PC-3 (cell line): ENCODE measurements at regions not wholly inside any gene's neighbourhood (a gene's known extent, or its start where the extent isn't known, plus 50 kb on each side); places are given as distances from the start of the nearest gene placed in this dataset.
"Not testable (repeated sequence)": the region's sequence is repeated elsewhere in the genome, so short reads cannot be mapped to it uniquely, and the experiment has no call there.

Source experiments
- ATAC-seq: fragments of 200-7000 bp; cut with Tn5 transposase; 2 replicates; pipeline ENCODE4 v1.9.1; 2020; ENCODE audit warnings: mild to moderate bottlenecking, moderate library complexity
- BruUV-seq: library from RNA; stranded (reverse); fragments of 400-500 nt; replicated peaks from 2 replicates; lab custom pipeline; 2021; lab: Mats Ljungman, UMichigan
- CTCF ChIA-PET: fragments of 300-600 bp; sonication (Branson Sonifier 250); formaldehyde crosslinking; loops from one replicate; lab custom pipeline; 2022; ENCODE audit warnings: antibody characterized with exemption; lab: Charles Lee
- POLR2A ChIA-PET: fragments of 300-600 bp; sonication (Branson Sonifier 250); formaldehyde crosslinking; loops from one replicate; lab custom pipeline; 2022; ENCODE audit warnings: antibody characterized with exemption; ENCODE audit not compliant: unreplicated experiment; lab: Charles Lee
- DNase-seq: peaks from one replicate; pipeline ENCODE4 v3.0.0-alpha.2; 2015
- H2AFZ ChIP-seq: fragments of 300-600 bp; sonication (generic); 2 replicates; pipeline ENCODE4 v1.6.0; 2016; ENCODE audit warnings: antibody characterized with exemption, low read length
- H3F3A ChIP-seq: fragments of 300-600 bp; sonication (generic); one replicate; pipeline ENCODE4 v1.6.0; 2017; ENCODE audit warnings: antibody characterized with exemption, low read length, control low read depth, mild to moderate bottlenecking; ENCODE audit not compliant: unreplicated experiment
- H3K27ac ChIP-seq: fragments of 300-600 bp; sonication (generic); 2 replicates; pipeline ENCODE4 v1.5.1; 2016; ENCODE audit warnings: mild to moderate bottlenecking, low read length
- H3K27me3 ChIP-seq: fragments of 300-600 bp; sonication (generic); 2 replicates; pipeline ENCODE4 v1.6.1; 2016; ENCODE audit warnings: low read length, mixed read lengths
- H3K36me3 ChIP-seq: fragments of 300-600 bp; sonication (generic); 2 replicates; pipeline ENCODE4 v1.6.1; 2016; ENCODE audit warnings: low read depth, mixed run types, low read length, mixed read lengths
- H3K4me1 ChIP-seq: fragments of 300-600 bp; sonication (generic); 2 replicates; pipeline ENCODE4 v1.5.1; 2016; ENCODE audit warnings: low read length; ENCODE audit not compliant: insufficient read depth
- H3K4me2 ChIP-seq: fragments of 300-600 bp; sonication (generic); 2 replicates; pipeline ENCODE4 v1.6.0; 2016; ENCODE audit warnings: low read length
- H3K4me3 ChIP-seq: fragments of 300-600 bp; sonication (generic); 2 replicates; pipeline ENCODE4 v1.5.1; 2016; ENCODE audit warnings: mild to moderate bottlenecking, low read length, mixed read lengths
- H3K79me2 ChIP-seq: fragments of 300-600 bp; sonication (generic); 2 replicates; pipeline ENCODE4 v1.6.1; 2017; ENCODE audit warnings: low read length, mixed read lengths
- H3K9ac ChIP-seq: fragments of 300-600 bp; sonication (generic); 2 replicates; pipeline ENCODE4 v1.6.0; 2016; ENCODE audit warnings: mild to moderate bottlenecking, low read length
- H3K9me2 ChIP-seq: fragments of 300-600 bp; sonication (generic); replicated peaks from 2 replicates; pipeline ENCODE4 v1.6.1; 2016; ENCODE audit warnings: mixed run types, low read length, mixed read lengths
- H3K9me3 ChIP-seq: fragments of 300-600 bp; sonication (generic); 2 replicates; pipeline ENCODE4 v1.6.1; 2016; ENCODE audit warnings: low read length, mixed read lengths
- H4K20me1 ChIP-seq: fragments of 300-600 bp; sonication (generic); 2 replicates; pipeline ENCODE4 v1.6.1; 2016; ENCODE audit warnings: low read length, mixed read lengths
- EZH2 ChIP-seq: fragments of 300-600 bp; sonication (generic); IDR thresholded peaks from one replicate; pipeline ENCODE4 v1.6.1; 2017; ENCODE audit warnings: antibody characterized with exemption, mild to moderate bottlenecking, low read length; ENCODE audit not compliant: unreplicated experiment
- EZH2phosphoT487 ChIP-seq: fragments of 300-600 bp; sonication (generic); IDR thresholded peaks from 2 replicates; pipeline ENCODE4 v1.6.1; 2018; ENCODE audit warnings: mild to moderate bottlenecking, antibody characterized with exemption, low read length, borderline replicate concordance
- intact Hi-C: fragments of 100-400 bp; cut with micrococcal nuclease; formaldehyde crosslinking; loops from 2 replicates; pipeline ENCODE4 v1.9.0; 2023
- TF ChIP-seq, protein P1 (sequence below): fragments of 300-600 bp; sonication (generic); conservative IDR thresholded peaks from 2 replicates; pipeline ENCODE4 v1.5.1; 2017; ENCODE audit warnings: antibody characterized with exemption, low read depth, mild to moderate bottlenecking, low read length

GRCh38 chr2:62396880-62397279 lies 109.1 kb downstream of the TMEM17 start:
- ATAC-seq = no peak
- CTCF ChIA-PET = no interaction called here
- no peak overlapping the region for H3K4me2 ChIP-seq
- TF ChIP-seq, protein P1, sequence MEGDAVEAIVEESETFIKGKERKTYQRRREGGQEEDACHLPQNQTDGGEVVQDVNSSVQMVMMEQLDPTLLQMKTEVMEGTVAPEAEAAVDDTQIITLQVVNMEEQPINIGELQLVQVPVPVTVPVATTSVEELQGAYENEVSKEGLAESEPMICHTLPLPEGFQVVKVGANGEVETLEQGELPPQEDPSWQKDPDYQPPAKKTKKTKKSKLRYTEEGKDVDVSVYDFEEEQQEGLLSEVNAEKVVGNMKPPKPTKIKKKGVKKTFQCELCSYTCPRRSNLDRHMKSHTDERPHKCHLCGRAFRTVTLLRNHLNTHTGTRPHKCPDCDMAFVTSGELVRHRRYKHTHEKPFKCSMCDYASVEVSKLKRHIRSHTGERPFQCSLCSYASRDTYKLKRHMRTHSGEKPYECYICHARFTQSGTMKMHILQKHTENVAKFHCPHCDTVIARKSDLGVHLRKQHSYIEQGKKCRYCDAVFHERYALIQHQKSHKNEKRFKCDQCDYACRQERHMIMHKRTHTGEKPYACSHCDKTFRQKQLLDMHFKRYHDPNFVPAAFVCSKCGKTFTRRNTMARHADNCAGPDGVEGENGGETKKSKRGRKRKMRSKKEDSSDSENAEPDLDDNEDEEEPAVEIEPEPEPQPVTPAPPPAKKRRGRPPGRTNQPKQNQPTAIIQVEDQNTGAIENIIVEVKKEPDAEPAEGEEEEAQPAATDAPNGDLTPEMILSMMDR = no peak
- TF ChIP-seq EZH2phosphoT487 = no peak
- no peaks in the 10 kb centered on the region for H3K79me2 ChIP-seq
- no peaks in the 10 kb centered on the region for H3K9me2 ChIP-seq
- H3K4me1 ChIP-seq = no peaks in the 10 kb centered on the region
- H3F3A ChIP-seq = no peaks in the 10 kb centered on the region
- H3K9me3 ChIP-seq = no peaks in the 10 kb centered on the region
- intact Hi-C loops = no loop called here
- H3K27ac ChIP-seq = no peak overlapping the region
- POLR2A ChIA-PET = no interaction called here
- BruUV-seq = no TSS peak
- H3K27me3 ChIP-seq = no peaks in the 10 kb centered on the region
- no peak for DNase-seq
- no peak overlapping the region for H3K9ac ChIP-seq
- H4K20me1 ChIP-seq = no peaks in the 10 kb centered on the region
- no peak overlapping the region for H2AFZ ChIP-seq
- H3K4me3 ChIP-seq = no peak overlapping the region
- H3K36me3 ChIP-seq = no peaks in the 10 kb centered on the region

- ChIA-PET CTCF (no interaction called here), POLR2A (no interaction called here)
- Histone ChIP-seq H3K4me3 (no peak overlapping the region), H3F3A (no peaks in the 10 kb centered on the region), H3K27me3 (no peaks in the 10 kb centered on the region), H3K9me3 (no peaks in the 10 kb centered on the region), H3K9me2 (no peaks in the 10 kb centered on the region), H3K36me3 (no peaks in the 10 kb centered on the region), H3K9ac (no peak overlapping the region), H2AFZ (no peak overlapping the region), H4K20me1 (no peaks in the 10 kb centered on the region), H3K4me1 (no peaks in the 10 kb centered on the region), H3K27ac (no peak overlapping the region), H3K4me2 (no peak overlapping the region), H3K79me2 (no peaks in the 10 kb centered on the region)
- ATAC-seq = no peak
- no peak for DNase-seq
- TF ChIP-seq, protein P1 = no peak
- no peak for TF ChIP-seq EZH2phosphoT487
- TF ChIP-seq EZH2 = no peak
- no TSS peak for BruUV-seq
- intact Hi-C loops = no loop called here
These were observed 112.7 kb downstream of the TMEM17 start for GRCh38 chr2:62393293-62393692.

- TF ChIP-seq, protein P1 = no peak
- no peak for TF ChIP-seq EZH2phosphoT487
- TF ChIP-seq EZH2 = no peak
- no peaks in the 10 kb centered on the region for H3K79me2 ChIP-seq
- ATAC-seq (no peak), DNase-seq (no peak)
- no peak overlapping the region for H3K9ac ChIP-seq
- intact Hi-C loops = no loop called here
- ChIA-PET POLR2A (no interaction called here), CTCF (no interaction called here)
- no peaks in the 10 kb centered on the region for H4K20me1 ChIP-seq
- no peak overlapping the region for H3K4me2 ChIP-seq
- H3K27ac ChIP-seq = no peak overlapping the region
- no peak overlapping the region for H3K4me3 ChIP-seq
- H3K4me1 ChIP-seq = no peaks in the 10 kb centered on the region
- BruUV-seq = no TSS peak
- H3K9me3 ChIP-seq = no peaks in the 10 kb centered on the region
- no peak overlapping the region for H2AFZ ChIP-seq
- no peaks in the 10 kb centered on the region for H3K27me3 ChIP-seq
- H3F3A ChIP-seq = no peaks in the 10 kb centered on the region
- H3K36me3 ChIP-seq = no peaks in the 10 kb centered on the region
- no peaks in the 10 kb centered on the region for H3K9me2 ChIP-seq
These were observed 114.3 kb downstream of the TMEM17 start for GRCh38 chr2:62391696-62392095.

GRCh38 chr2:62386378-62386777 lies 119.6 kb downstream of the TMEM17 start:
- H3K79me2 ChIP-seq, H3K27ac ChIP-seq, POLR2A ChIA-PET, intact Hi-C loops, ATAC-seq, BruUV-seq, H3K4me2 ChIP-seq, H3K4me1 ChIP-seq, H4K20me1 ChIP-seq, DNase-seq, H3K9me2 ChIP-seq, H3K27me3 ChIP-seq, H3F3A ChIP-seq, CTCF ChIA-PET, H3K36me3 ChIP-seq, H2AFZ ChIP-seq, H3K4me3 ChIP-seq, H3K9ac ChIP-seq, H3K9me3 ChIP-seq: not testable (repeated sequence)
